ENCODE measurements at regions not wholly inside any gene's neighbourhood (a gene's known extent, or its start where the extent isn't known, plus 50 kb on each side); places are given as distances from the start of the nearest gene placed in this dataset.

- TF ChIP-seq POLR2AphosphoS5 (IDR thresholded peaks at IDR 0.05; ENCODE audit: low read depth, low read length) (no peak), POU2F2 (IDR thresholded peaks at IDR 0.05; ENCODE audit: low read depth, low read length) (no peak), POLR2A (IDR thresholded peaks at IDR 0.05; ENCODE audit: low read depth, low read length) (no peak), SPI1 (IDR thresholded peaks at IDR 0.05; ENCODE audit: low read depth, low read length) (no peak), PAX5 (IDR thresholded peaks at IDR 0.05; ENCODE audit: insufficient read depth, low read length, severe bottlenecking) (no peak), TAF1 (IDR thresholded peaks at IDR 0.05; ENCODE audit: low read depth, low read length) (no peak)
- no peak for DNase-seq (ENCODE audit: insufficient read length, low spot score)
- FAIRE-seq = no peak
Observed at GRCh38 chr12:91896286-91897024, 249.2 kb downstream of the BTG1 start.

DNA sequence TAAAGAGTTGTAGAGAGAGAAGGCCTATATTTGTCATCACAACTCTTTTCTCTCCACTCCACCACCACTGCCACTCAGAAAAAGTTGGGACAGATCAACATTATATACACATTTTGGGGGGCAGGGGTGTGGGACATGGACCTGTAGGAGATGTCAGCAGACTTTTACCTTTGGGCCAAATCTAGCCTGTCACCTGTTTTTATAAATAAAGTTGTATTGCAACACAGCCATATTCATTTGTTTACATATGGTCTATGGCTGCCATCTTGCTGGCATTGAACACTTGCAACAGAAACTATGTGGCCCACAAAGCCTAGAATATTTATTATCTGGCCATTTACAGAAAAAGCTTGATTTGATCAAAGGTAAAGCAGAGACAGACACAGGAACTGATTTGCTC is 250.7 kb downstream of the BTG1 start:
- TF ChIP-seq POU2F2 (IDR thresholded peaks at IDR 0.05; ENCODE audit: low read depth, low read length) (no peak), POLR2AphosphoS5 (IDR thresholded peaks at IDR 0.05; ENCODE audit: low read depth, low read length) (no peak), TAF1 (IDR thresholded peaks at IDR 0.05; ENCODE audit: low read depth, low read length) (no peak), PAX5 (IDR thresholded peaks at IDR 0.05; ENCODE audit: insufficient read depth, low read length, severe bottlenecking) (no peak), POLR2A (IDR thresholded peaks at IDR 0.05; ENCODE audit: low read depth, low read length) (no peak), SPI1 (IDR thresholded peaks at IDR 0.05; ENCODE audit: low read depth, low read length) (no peak)
- DNase-seq (ENCODE audit: insufficient read length, low spot score) = no peak
- FAIRE-seq = no peak

GRCh38 chr12:91893476-91893875 is 252.2 kb downstream of the BTG1 start:
- FAIRE-seq = no peak
- no peak for TF ChIP-seq TAF1 (IDR thresholded peaks at IDR 0.05; ENCODE audit: low read depth, low read length)
- TF ChIP-seq PAX5 (IDR thresholded peaks at IDR 0.05; ENCODE audit: insufficient read depth, low read length, severe bottlenecking) = no peak
- TF ChIP-seq POU2F2 (IDR thresholded peaks at IDR 0.05; ENCODE audit: low read depth, low read length) = no peak
- no peak for TF ChIP-seq POLR2AphosphoS5 (IDR thresholded peaks at IDR 0.05; ENCODE audit: low read depth, low read length)
- no peak for TF ChIP-seq SPI1 (IDR thresholded peaks at IDR 0.05; ENCODE audit: low read depth, low read length)
- TF ChIP-seq POLR2A (IDR thresholded peaks at IDR 0.05; ENCODE audit: low read depth, low read length) = no peak

GRCh38 chr12:91892081-91892855 is 253.4 kb downstream of the BTG1 start:
- no peak for DNase-seq (ENCODE audit: insufficient read length, low spot score)
- TF ChIP-seq POLR2AphosphoS5 (IDR thresholded peaks at IDR 0.05; ENCODE audit: low read depth, low read length) = no peak
- no peak for TF ChIP-seq POLR2A (IDR thresholded peaks at IDR 0.05; ENCODE audit: low read depth, low read length)
- no peak for TF ChIP-seq SPI1 (IDR thresholded peaks at IDR 0.05; ENCODE audit: low read depth, low read length)
- no peak for TF ChIP-seq PAX5 (IDR thresholded peaks at IDR 0.05; ENCODE audit: insufficient read depth, low read length, severe bottlenecking)
- no peak for TF ChIP-seq POU2F2 (IDR thresholded peaks at IDR 0.05; ENCODE audit: low read depth, low read length)
- FAIRE-seq = no peak

More at GRCh38 chr12:91893476-91893875, 252.2 kb downstream of the BTG1 start:
- DNase-seq (ENCODE audit: insufficient read length, low spot score) = no peak

- DNase-seq (ENCODE audit: insufficient read length, low spot score) (no peak), FAIRE-seq (no peak)
- TF ChIP-seq PAX5 (IDR thresholded peaks at IDR 0.05; ENCODE audit: insufficient read depth, low read length, severe bottlenecking) (no peak), POLR2AphosphoS5 (IDR thresholded peaks at IDR 0.05; ENCODE audit: low read depth, low read length) (no peak), POU2F2 (IDR thresholded peaks at IDR 0.05; ENCODE audit: low read depth, low read length) (no peak), POLR2A (IDR thresholded peaks at IDR 0.05; ENCODE audit: low read depth, low read length) (no peak), TAF1 (IDR thresholded peaks at IDR 0.05; ENCODE audit: low read depth, low read length) (no peak), SPI1 (IDR thresholded peaks at IDR 0.05; ENCODE audit: low read depth, low read length) (no peak)
Observed at GRCh38 chr12:91890742-91891141, 254.9 kb downstream of the BTG1 start.

GRCh38 chr12:91889910-91890309 is 255.7 kb downstream of the BTG1 start:
- FAIRE-seq (no peak), DNase-seq (ENCODE audit: insufficient read length, low spot score) (no peak)
- no peak for TF ChIP-seq POLR2AphosphoS5 (IDR thresholded peaks at IDR 0.05; ENCODE audit: low read depth, low read length)
- TF ChIP-seq POLR2A (IDR thresholded peaks at IDR 0.05; ENCODE audit: low read depth, low read length) = no peak
- no peak for TF ChIP-seq POU2F2 (IDR thresholded peaks at IDR 0.05; ENCODE audit: low read depth, low read length)
- TF ChIP-seq SPI1 (IDR thresholded peaks at IDR 0.05; ENCODE audit: low read depth, low read length) = no peak
- no peak for TF ChIP-seq TAF1 (IDR thresholded peaks at IDR 0.05; ENCODE audit: low read depth, low read length)
- TF ChIP-seq PAX5 (IDR thresholded peaks at IDR 0.05; ENCODE audit: insufficient read depth, low read length, severe bottlenecking) = no peak

- DNase-seq (ENCODE audit: insufficient read length, low spot score) (no peak), FAIRE-seq (no peak)
- no peak for TF ChIP-seq SPI1 (IDR thresholded peaks at IDR 0.05; ENCODE audit: low read depth, low read length)
- TF ChIP-seq POU2F2 (IDR thresholded peaks at IDR 0.05; ENCODE audit: low read depth, low read length) = no peak
- TF ChIP-seq POLR2A (IDR thresholded peaks at IDR 0.05; ENCODE audit: low read depth, low read length) = no peak
- no peak for TF ChIP-seq TAF1 (IDR thresholded peaks at IDR 0.05; ENCODE audit: low read depth, low read length)
- no peak for TF ChIP-seq PAX5 (IDR thresholded peaks at IDR 0.05; ENCODE audit: insufficient read depth, low read length, severe bottlenecking)
- no peak for TF ChIP-seq POLR2AphosphoS5 (IDR thresholded peaks at IDR 0.05; ENCODE audit: low read depth, low read length)
Observed at GRCh38 chr12:91889059-91889458, 256.6 kb downstream of the BTG1 start.

- TF ChIP-seq TAF1 (IDR thresholded peaks at IDR 0.05; ENCODE audit: low read depth, low read length) (no peak), SPI1 (IDR thresholded peaks at IDR 0.05; ENCODE audit: low read depth, low read length) (no peak), POU2F2 (IDR thresholded peaks at IDR 0.05; ENCODE audit: low read depth, low read length) (no peak), POLR2AphosphoS5 (IDR thresholded peaks at IDR 0.05; ENCODE audit: low read depth, low read length) (no peak), POLR2A (IDR thresholded peaks at IDR 0.05; ENCODE audit: low read depth, low read length) (no peak), PAX5 (IDR thresholded peaks at IDR 0.05; ENCODE audit: insufficient read depth, low read length, severe bottlenecking) (no peak)
- DNase-seq (ENCODE audit: insufficient read length, low spot score) = no peak
- FAIRE-seq = no peak
Observed at GRCh38 chr12:91887957-91888356, 257.7 kb downstream of the BTG1 start.

Data from GM12891 (cell line).